Smooth muscle cell (in vitro differentiated cells): ENCODE measurements at regions not wholly inside any gene's neighbourhood (a gene's known extent, or its start where the extent isn't known, plus 50 kb on each side); places are given as distances from the start of the nearest gene placed in this dataset.

Experiments
- DNase-seq: peaks from one replicate; lab custom pipeline; 2025; ENCODE audit not compliant: unreplicated experiment; lab: John Stamatoyannopoulos, UW
- H2AFZ ChIP-seq: fragments of 200-600 bp; sonication (generic); 2 replicates; pipeline ENCODE4 v1.6.0; 2016; ENCODE audit warnings: antibody characterized with exemption, low read depth, mild to moderate bottlenecking
- H3F3A ChIP-seq: fragments of 200-600 bp; sonication (generic); 2 replicates; pipeline ENCODE4 v1.6.0; 2017; ENCODE audit warnings: antibody characterized with exemption, low read depth
- H3K27ac ChIP-seq: fragments of 200-600 bp; sonication (generic); 2 replicates; pipeline ENCODE4 v1.5.1; 2016; ENCODE audit warnings: low read depth, mild to moderate bottlenecking
- H3K27me3 ChIP-seq: fragments of 200-600 bp; sonication (generic); 2 replicates; pipeline ENCODE4 v1.6.1; 2016; ENCODE audit warnings: low read depth, mild to moderate bottlenecking
- H3K36me3 ChIP-seq: fragments of 200-600 bp; sonication (generic); 2 replicates; pipeline ENCODE4 v1.5.1; 2016; ENCODE audit warnings: low read depth
- H3K4me1 ChIP-seq: fragments of 200-600 bp; sonication (generic); 2 replicates; pipeline ENCODE4 v1.5.1; 2016; ENCODE audit warnings: low read depth
- H3K4me2 ChIP-seq: fragments of 200-600 bp; sonication (generic); 2 replicates; pipeline ENCODE4 v1.6.0; 2016; ENCODE audit warnings: mild to moderate bottlenecking
- H3K4me3 ChIP-seq: fragments of 200-600 bp; sonication (generic); 2 replicates; pipeline ENCODE4 v1.5.1; 2016; ENCODE audit warnings: mild to moderate bottlenecking
- H3K79me2 ChIP-seq: fragments of 200-600 bp; sonication (generic); 2 replicates; pipeline ENCODE4 v1.6.0; 2016; ENCODE audit warnings: low read depth, mild to moderate bottlenecking
- H3K9ac ChIP-seq: fragments of 200-600 bp; sonication (generic); 2 replicates; pipeline ENCODE4 v1.6.0; 2016; ENCODE audit warnings: low read depth
- H3K9me3 ChIP-seq: fragments of 200-600 bp; sonication (generic); replicated peaks from 2 replicates; pipeline ENCODE4 v1.5.1; 2016; ENCODE audit warnings: low read depth
- H4K20me1 ChIP-seq: fragments of 200-600 bp; sonication (generic); 2 replicates; pipeline ENCODE4 v1.6.0; 2016; ENCODE audit warnings: low read depth
- WGBS: methylation state at CpG from one replicate; pipeline ENCODE4 v1.1.7; 2016; ENCODE audit warnings: low lambda C conversion rate; 5-methylcytosine and 5-hydroxymethylcytosine counted together
- TF ChIP-seq, protein P1 (sequence below): fragments of 200-600 bp; sonication (generic); IDR thresholded peaks from 2 replicates; pipeline ENCODE4 v1.5.1; 2017; ENCODE audit warnings: borderline replicate concordance, mild to moderate bottlenecking, antibody characterized with exemption; ENCODE audit not compliant: insufficient read depth, poor library complexity, severe bottlenecking

DNA sequence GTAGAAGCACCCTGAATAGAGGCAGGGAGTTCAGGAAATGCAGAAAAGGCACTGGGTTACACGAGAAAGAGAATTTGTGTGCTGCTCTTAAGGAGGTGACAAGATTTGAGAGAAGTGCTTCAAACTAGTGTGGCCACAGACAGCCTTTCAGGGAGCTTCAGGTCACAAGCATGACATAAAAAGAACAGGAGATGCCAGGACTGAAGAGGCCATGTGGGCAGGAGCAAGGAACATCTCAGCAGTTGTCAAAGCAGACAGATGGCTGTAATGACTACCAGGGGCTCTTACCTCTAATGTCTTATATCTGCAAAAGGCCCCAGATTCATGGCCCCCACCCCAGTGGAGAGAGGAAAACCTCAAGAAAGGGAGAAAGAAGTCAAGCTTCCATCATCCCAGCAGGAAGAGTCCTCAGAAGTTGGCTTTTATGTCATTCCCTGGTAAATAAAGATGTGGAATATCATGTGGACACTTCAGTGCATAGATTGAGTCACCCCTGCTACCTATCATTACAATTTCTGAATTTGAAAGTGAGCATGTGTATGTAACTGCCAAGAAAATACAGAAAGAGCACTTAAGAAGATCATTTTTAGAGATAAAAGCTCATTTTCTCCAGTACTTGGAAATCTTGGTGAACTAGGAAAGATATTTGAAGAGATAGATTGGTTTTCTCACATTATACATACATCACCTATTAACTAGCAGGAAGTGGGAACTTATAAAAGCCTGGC is 214.4 kb upstream of the RORB start:
- DNase-seq, result no peak
- no peaks in the 10 kb centered on the region for H3K36me3 ChIP-seq

DNA sequence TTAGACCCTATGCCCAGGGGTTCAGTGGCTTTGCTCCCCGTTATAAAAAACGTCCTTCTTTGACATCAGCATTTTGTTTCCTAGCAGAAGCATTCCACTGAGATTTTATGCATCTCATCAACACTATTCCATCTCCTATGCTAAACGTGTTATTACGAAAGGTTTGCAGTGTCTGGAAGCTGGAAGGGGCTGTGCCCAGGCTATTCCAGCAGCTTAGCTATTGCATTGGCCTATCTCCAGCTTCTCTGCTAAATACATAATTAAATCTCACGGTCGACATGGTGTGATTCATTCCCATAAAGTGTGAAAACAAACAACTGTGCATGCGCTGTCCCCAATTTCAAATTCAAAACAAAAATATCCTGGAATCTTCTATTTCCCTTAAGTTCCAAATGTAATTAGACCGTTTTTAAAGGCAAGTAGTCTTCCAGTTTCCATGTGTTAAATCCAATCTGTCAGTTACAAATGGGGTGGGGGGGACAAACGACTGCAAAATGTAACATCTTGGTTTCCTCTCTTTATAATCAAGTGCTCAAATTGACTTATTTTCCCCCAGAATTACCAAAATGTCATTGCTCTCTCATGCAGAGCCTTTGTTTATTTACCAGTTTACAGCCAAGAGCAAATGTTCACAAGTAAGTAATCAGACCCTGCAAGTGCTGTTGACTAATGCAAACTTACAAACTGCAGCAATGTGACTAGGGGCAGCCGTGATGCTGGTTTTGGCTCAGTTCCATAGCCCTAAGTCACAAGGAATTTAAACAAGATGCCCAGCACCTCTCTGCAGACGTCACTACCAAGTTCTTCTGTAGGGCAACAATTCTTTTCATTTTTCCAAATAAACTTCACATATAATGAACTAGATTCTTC is 212.3 kb upstream of the RORB start:
- H3K4me3 ChIP-seq, result no peak overlapping the region
- no peaks in the 10 kb centered on the region for H4K20me1 ChIP-seq
- H3K27ac ChIP-seq, result no peak overlapping the region
- TF ChIP-seq, protein P1, sequence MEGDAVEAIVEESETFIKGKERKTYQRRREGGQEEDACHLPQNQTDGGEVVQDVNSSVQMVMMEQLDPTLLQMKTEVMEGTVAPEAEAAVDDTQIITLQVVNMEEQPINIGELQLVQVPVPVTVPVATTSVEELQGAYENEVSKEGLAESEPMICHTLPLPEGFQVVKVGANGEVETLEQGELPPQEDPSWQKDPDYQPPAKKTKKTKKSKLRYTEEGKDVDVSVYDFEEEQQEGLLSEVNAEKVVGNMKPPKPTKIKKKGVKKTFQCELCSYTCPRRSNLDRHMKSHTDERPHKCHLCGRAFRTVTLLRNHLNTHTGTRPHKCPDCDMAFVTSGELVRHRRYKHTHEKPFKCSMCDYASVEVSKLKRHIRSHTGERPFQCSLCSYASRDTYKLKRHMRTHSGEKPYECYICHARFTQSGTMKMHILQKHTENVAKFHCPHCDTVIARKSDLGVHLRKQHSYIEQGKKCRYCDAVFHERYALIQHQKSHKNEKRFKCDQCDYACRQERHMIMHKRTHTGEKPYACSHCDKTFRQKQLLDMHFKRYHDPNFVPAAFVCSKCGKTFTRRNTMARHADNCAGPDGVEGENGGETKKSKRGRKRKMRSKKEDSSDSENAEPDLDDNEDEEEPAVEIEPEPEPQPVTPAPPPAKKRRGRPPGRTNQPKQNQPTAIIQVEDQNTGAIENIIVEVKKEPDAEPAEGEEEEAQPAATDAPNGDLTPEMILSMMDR, result no peak
- no peak overlapping the region for H3K9ac ChIP-seq
- DNase-seq, result no peak
- no peaks in the 10 kb centered on the region for H3K27me3 ChIP-seq
- H3K4me1 ChIP-seq, result no peaks in the 10 kb centered on the region
- H3K36me3 ChIP-seq, result no peaks in the 10 kb centered on the region
- no peak overlapping the region for H3K4me2 ChIP-seq
- no peak overlapping the region for H2AFZ ChIP-seq
- H3K79me2 ChIP-seq, result no peaks in the 10 kb centered on the region
- H3F3A ChIP-seq, result no peaks in the 10 kb centered on the region
- H3K9me3 ChIP-seq, result no peaks in the 10 kb centered on the region
- 50% methylated on average over 11 of the region's 11 CpGs for WGBS

More for the DNA sequence above, 214.4 kb upstream of the RORB start:
- TF ChIP-seq, protein P1, result no peak
- no peaks in the 10 kb centered on the region for H3K27me3 ChIP-seq
- 26% methylated on average over 1 of the region's 1 CpG for WGBS
- H3F3A ChIP-seq, result no peaks in the 10 kb centered on the region
- H3K79me2 ChIP-seq, result no peaks in the 10 kb centered on the region
- H3K9ac ChIP-seq, result no peak overlapping the region
- H3K4me3 ChIP-seq, result no peak overlapping the region
- H3K9me3 ChIP-seq, result no peaks in the 10 kb centered on the region
- H3K27ac ChIP-seq, result no peak overlapping the region
- no peaks in the 10 kb centered on the region for H3K4me1 ChIP-seq
- H4K20me1 ChIP-seq, result no peaks in the 10 kb centered on the region
- H3K4me2 ChIP-seq, result no peak overlapping the region
- no peak overlapping the region for H2AFZ ChIP-seq

DNA sequence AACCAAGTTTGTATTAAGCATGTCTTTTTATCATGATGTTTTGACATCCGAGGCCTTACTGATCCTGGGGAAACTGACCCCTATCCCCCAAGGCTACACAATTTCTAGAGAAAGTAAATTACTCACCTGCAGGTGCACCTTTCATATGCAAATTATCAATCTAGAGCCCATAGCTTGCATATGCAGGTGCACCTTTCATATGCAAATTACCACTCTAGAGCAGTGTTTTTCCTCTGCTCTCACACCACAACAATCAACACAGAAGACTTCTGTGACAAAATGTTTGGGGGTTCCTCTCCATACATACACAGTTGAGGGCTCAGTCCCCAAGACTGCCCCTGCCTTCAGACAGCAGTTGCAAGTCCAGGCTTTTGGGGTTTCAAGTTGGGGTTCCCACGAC is 203.7 kb upstream of the RORB start:
- 87% methylated on average over 2 of the region's 2 CpGs for WGBS
- no peak overlapping the region for H3K27ac ChIP-seq
- DNase-seq, result no peak

More for the DNA sequence above, 203.7 kb upstream of the RORB start:
- H3K27me3 ChIP-seq, result no peaks in the 10 kb centered on the region
- no peak overlapping the region for H2AFZ ChIP-seq
- no peaks in the 10 kb centered on the region for H3F3A ChIP-seq
- H4K20me1 ChIP-seq, result no peaks in the 10 kb centered on the region
- no peak overlapping the region for H3K9ac ChIP-seq
- no peaks in the 10 kb centered on the region for H3K79me2 ChIP-seq
- no peak overlapping the region for H3K4me3 ChIP-seq
- TF ChIP-seq, protein P1, result no peak
- no peaks in the 10 kb centered on the region for H3K9me3 ChIP-seq
- H3K4me1 ChIP-seq, result no peaks in the 10 kb centered on the region
- no peak overlapping the region for H3K4me2 ChIP-seq
- H3K36me3 ChIP-seq, result no peaks in the 10 kb centered on the region
